ENCODE measurements at regions not wholly inside any gene's neighbourhood (a gene's known extent, or its start where the extent isn't known, plus 50 kb on each side); places are given as distances from the start of the nearest gene placed in this dataset.

DNA sequence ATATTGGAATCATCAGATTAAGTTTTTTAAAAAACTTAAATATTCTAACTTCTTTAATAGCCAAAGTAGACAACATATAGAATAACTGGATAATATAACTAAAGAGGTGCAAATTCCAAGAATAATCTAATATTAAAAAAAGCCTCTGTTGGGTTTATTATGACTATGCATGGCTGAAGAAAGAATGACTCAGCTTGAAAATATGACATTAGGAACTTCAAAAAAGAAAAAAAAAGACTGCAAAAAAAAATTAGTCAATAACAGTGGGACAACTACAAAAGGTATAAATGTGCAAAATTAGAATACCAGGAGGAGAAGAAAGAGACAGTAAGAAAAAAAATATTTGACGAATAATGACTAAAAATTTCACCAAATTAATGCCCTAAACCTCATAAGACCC, 1178.0 kb downstream of the JRKL start:
- H3K27ac ChIP-seq (ENCODE audit: insufficient read depth, low read length): no peak overlapping the region
- no peak overlapping the region for H2BK20ac ChIP-seq (ENCODE audit: low read depth, low read length)
- no peak overlapping the region for H3K14ac ChIP-seq (replicated peaks; ENCODE audit: low read depth, low read length)
- TF ChIP-seq CEBPB (IDR thresholded peaks at IDR 0.05; ENCODE audit: low read depth, low read length) (no peak), BHLHE40 (IDR thresholded peaks at IDR 0.05; ENCODE audit: low read depth, low read length) (no peak), POLR2A (IDR thresholded peaks at IDR 0.05; ENCODE audit: low read depth, low read length) (no peak), MXI1 (IDR thresholded peaks at IDR 0.05; ENCODE audit: borderline replicate concordance, low read depth, low read length) (no peak), FOS (IDR thresholded peaks at IDR 0.05; ENCODE audit: low read depth, low read length) (no peak), SMC3 (IDR thresholded peaks at IDR 0.05; ENCODE audit: low read depth, low read length) (no peak), CHD1 (IDR thresholded peaks at IDR 0.05; ENCODE audit: low read depth, low read length) (no peak), RCOR1 (IDR thresholded peaks at IDR 0.05; ENCODE audit: insufficient replicate concordance, low read length) (no peak)
- TF ChIP-seq, protein P1, sequence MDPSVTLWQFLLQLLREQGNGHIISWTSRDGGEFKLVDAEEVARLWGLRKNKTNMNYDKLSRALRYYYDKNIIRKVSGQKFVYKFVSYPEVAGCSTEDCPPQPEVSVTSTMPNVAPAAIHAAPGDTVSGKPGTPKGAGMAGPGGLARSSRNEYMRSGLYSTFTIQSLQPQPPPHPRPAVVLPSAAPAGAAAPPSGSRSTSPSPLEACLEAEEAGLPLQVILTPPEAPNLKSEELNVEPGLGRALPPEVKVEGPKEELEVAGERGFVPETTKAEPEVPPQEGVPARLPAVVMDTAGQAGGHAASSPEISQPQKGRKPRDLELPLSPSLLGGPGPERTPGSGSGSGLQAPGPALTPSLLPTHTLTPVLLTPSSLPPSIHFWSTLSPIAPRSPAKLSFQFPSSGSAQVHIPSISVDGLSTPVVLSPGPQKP (IDR thresholded peaks at IDR 0.05; ENCODE audit: borderline replicate concordance, low read depth, low read length): no peak
- TF ChIP-seq, protein P2, sequence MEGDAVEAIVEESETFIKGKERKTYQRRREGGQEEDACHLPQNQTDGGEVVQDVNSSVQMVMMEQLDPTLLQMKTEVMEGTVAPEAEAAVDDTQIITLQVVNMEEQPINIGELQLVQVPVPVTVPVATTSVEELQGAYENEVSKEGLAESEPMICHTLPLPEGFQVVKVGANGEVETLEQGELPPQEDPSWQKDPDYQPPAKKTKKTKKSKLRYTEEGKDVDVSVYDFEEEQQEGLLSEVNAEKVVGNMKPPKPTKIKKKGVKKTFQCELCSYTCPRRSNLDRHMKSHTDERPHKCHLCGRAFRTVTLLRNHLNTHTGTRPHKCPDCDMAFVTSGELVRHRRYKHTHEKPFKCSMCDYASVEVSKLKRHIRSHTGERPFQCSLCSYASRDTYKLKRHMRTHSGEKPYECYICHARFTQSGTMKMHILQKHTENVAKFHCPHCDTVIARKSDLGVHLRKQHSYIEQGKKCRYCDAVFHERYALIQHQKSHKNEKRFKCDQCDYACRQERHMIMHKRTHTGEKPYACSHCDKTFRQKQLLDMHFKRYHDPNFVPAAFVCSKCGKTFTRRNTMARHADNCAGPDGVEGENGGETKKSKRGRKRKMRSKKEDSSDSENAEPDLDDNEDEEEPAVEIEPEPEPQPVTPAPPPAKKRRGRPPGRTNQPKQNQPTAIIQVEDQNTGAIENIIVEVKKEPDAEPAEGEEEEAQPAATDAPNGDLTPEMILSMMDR (conservative IDR thresholded peaks at IDR 0.05; ENCODE audit: low read depth, low read length): no peak
- no peak overlapping the region for H2AK5ac ChIP-seq (ENCODE audit: low read depth, low read length)
- no peaks in the 10 kb centered on the region for H3K4me1 ChIP-seq (ENCODE audit: control insufficient read depth, insufficient read depth, low read length)
- ChIA-PET CTCF (no interaction called here), POLR2A (ENCODE audit: unreplicated experiment) (no interaction called here)
- H4K5ac ChIP-seq (ENCODE audit: low read depth, low read length): no peak overlapping the region
- dilution Hi-C loops (cut with HindIII; ENCODE audit: low sequenced_read_pairs, unreplicated experiment) (no loop called here), in situ Hi-C loops (cut with MboI; ENCODE audit: low sequenced_read_pairs) (no loop called here), intact Hi-C loops (cut with micrococcal nuclease) (no loop called here)
- H3K9ac ChIP-seq (ENCODE audit: low read depth, low read length): no peak overlapping the region
- H3K18ac ChIP-seq (ENCODE audit: low read depth, low read length): no peak overlapping the region
- no peaks in the 10 kb centered on the region for H3K79me1 ChIP-seq (ENCODE audit: low read depth in 1 of 2, low read length in 2 of 2)
- H3K4ac ChIP-seq (ENCODE audit: low read depth, low read length): no peak overlapping the region
- H3K9me1 ChIP-seq (ENCODE audit: insufficient read depth, low read length): no peaks in the 10 kb centered on the region
- H4K20me1 ChIP-seq (ENCODE audit: insufficient read depth, low read length): no peaks in the 10 kb centered on the region
- no peak overlapping the region for H2BK15ac ChIP-seq (ENCODE audit: low read depth, low read length)
- no peak overlapping the region for H2AK9ac ChIP-seq (replicated peaks; ENCODE audit: low read depth, low read length, poor library complexity)
- no peak overlapping the region for H4K8ac ChIP-seq (ENCODE audit: low read depth in 2 of 2, low read length in 2 of 2)
- H3K23ac ChIP-seq (ENCODE audit: low read depth, low read length): no peak overlapping the region
- no TSS peak for BruUV-seq (replicated peaks)
- H3K27me3 ChIP-seq (ENCODE audit: control insufficient read depth, insufficient read depth, low read length): no peaks in the 10 kb centered on the region
- DNase-seq (no peak), ATAC-seq (ENCODE audit: low read depth) (no peak)
- no peak overlapping the region for H4K91ac ChIP-seq (ENCODE audit: insufficient read depth, low read depth, low read length)
- no peak overlapping the region for H2BK120ac ChIP-seq (ENCODE audit: low read depth, low read length)
- H3K4me2 ChIP-seq (ENCODE audit: low read depth, low read length): no peak overlapping the region
- no peak overlapping the region for H3K4me3 ChIP-seq (ENCODE audit: insufficient read depth, low read depth, low read length)
- no peak overlapping the region for H3K56ac ChIP-seq (ENCODE audit: extremely low read depth, insufficient read depth, low read length)
- H3K36me3 ChIP-seq (ENCODE audit: control insufficient read depth, insufficient read depth, low read length): no peaks in the 10 kb centered on the region
- peaks cover 11% of the 10 kb centered on the region; the same call in 1 of the 2 replicates for H3K9me3 ChIP-seq (ENCODE audit: control insufficient read depth, insufficient read depth, low read length)
- WGBS, 2 experiments (ENCODE audit: extremely low coverage in 2 of 2, insufficient read length in 1 of 2): no CpG with 5 or more reads among the region's 1 CpG
- H2AFZ ChIP-seq (replicated peaks; ENCODE audit: low read length, poor library complexity): no peak overlapping the region
- H2BK5ac ChIP-seq (ENCODE audit: low read depth, low read length, poor library complexity, severe bottlenecking): no peak overlapping the region

Measured in IMR-90 (cell line).